HG02973 (cell line): ENCODE measurements at regions not wholly inside any gene's neighbourhood (a gene's known extent, or its start where the extent isn't known, plus 50 kb on each side); places are given as distances from the start of the nearest gene placed in this dataset.

ENCODE experiments used
- ATAC-seq: cut with Tn5 transposase; IDR thresholded peaks from one replicate; pipeline ENCODE4 v1.9.1; 2021; ENCODE audit warnings: moderate library complexity; ENCODE audit not compliant: unreplicated experiment

- no peak for ATAC-seq
Measured at GRCh38 chr2:120826716-120827410, 91.2 kb downstream of the GLI2 start.

- ATAC-seq = no peak
Measured at GRCh38 chr2:120828066-120828465, 92.4 kb downstream of the GLI2 start.

- ATAC-seq = no peak
Measured at GRCh38 chr2:120828829-120829632, 93.4 kb downstream of the GLI2 start.

- no peak for ATAC-seq
Measured at GRCh38 chr2:120829633-120830025, 94.0 kb downstream of the GLI2 start.

GRCh38 chr2:120830096-120830830 is 94.6 kb downstream of the GLI2 start:
- no peak for ATAC-seq

- no peak for ATAC-seq
Measured at GRCh38 chr2:120831086-120831485, 95.4 kb downstream of the GLI2 start.

GRCh38 chr2:120831891-120832290 is 96.2 kb downstream of the GLI2 start:
- no peak for ATAC-seq

- no peak for ATAC-seq
Measured at GRCh38 chr2:120832296-120833070, 96.8 kb downstream of the GLI2 start.

GRCh38 chr2:120833127-120833675 is 97.5 kb downstream of the GLI2 start:
- ATAC-seq = no peak

GRCh38 chr2:120834206-120834605 is 98.5 kb downstream of the GLI2 start:
- no peak for ATAC-seq

GRCh38 chr2:120836281-120836680 is 100.6 kb downstream of the GLI2 start:
- ATAC-seq = no peak

GRCh38 chr2:120840795-120841487 is 105.3 kb downstream of the GLI2 start:
- ATAC-seq = no peak

GRCh38 chr2:120842456-120843439 is 107.1 kb downstream of the GLI2 start:
- ATAC-seq = no peak

- ATAC-seq = no peak
Measured at GRCh38 chr2:120844070-120844738, 108.5 kb downstream of the GLI2 start.

GRCh38 chr2:120845277-120845676 is 109.6 kb downstream of the GLI2 start:
- ATAC-seq = no peak

GRCh38 chr2:120846406-120847095 is 110.9 kb downstream of the GLI2 start:
- ATAC-seq = no peak

- no peak for ATAC-seq
Measured at GRCh38 chr2:120847700-120848321, 112.1 kb downstream of the GLI2 start.
